Tibial nerve (tissue), 4 donors: ENCODE measurements at regions not wholly inside any gene's neighbourhood (a gene's known extent, or its start where the extent isn't known, plus 50 kb on each side); places are given as distances from the start of the nearest gene placed in this dataset.

Experiments
- DNase-seq, 2 donors: peaks; one replicate each; pipeline ENCODE4 v3.0.0-alpha.2; 2019; ENCODE audit warnings: low spot score in 2 of 2
- H3K27ac ChIP-seq, 4 donors: fragments of 200-600 bp; sonication (generic) in 3 of 4; one replicate each; pipeline ENCODE4 v1.5.1; 2017 to 2019; ENCODE audit warnings: mild to moderate bottlenecking in 1 of 4
- H3K27me3 ChIP-seq, 2 donors: fragments of 200-600 bp; sonication (generic) in 1 of 2; one replicate each; pipeline versions ENCODE4 v1.5.1 to v1.6.0; 2017 to 2019
- H3K36me3 ChIP-seq, 3 donors: fragments of 200-600 bp; sonication (generic); one replicate each; pipeline ENCODE4 v1.5.1; 2018 to 2019
- H3K4me1 ChIP-seq, 4 donors: fragments of 200-600 bp; sonication (generic) in 3 of 4; one replicate each; pipeline ENCODE4 v1.5.1; 2017 to 2019
- H3K4me3 ChIP-seq, 4 donors: fragments of 200-600 bp; sonication (generic) in 3 of 4; one replicate each; pipeline ENCODE4 v1.5.1; 2017 to 2019; ENCODE audit warnings: mild to moderate bottlenecking in 1 of 4, moderate library complexity in 1 of 4
- H3K9me3 ChIP-seq, 4 donors: fragments of 200-600 bp; sonication (generic) in 3 of 4; one replicate each; pipeline ENCODE4 v1.5.1; 2017 to 2019
- CTCF ChIP-seq, 5 experiments: fragments of 200-600 bp in 3 of 5; fragments of 450-650 bp in 2 of 5; sonication (generic) in 3 of 5; IDR thresholded peaks; one replicate each; pipeline ENCODE4 v1.5.1; 2016 to 2019; ENCODE audit warnings: antibody characterized with exemption in 5 of 5, mild to moderate bottlenecking in 3 of 5, moderate library complexity in 2 of 5
- EP300 ChIP-seq, 2 donors: sonication (generic); formaldehyde crosslinking; IDR thresholded peaks; one replicate each; pipeline ENCODE4 v1.6.1; 2017; ENCODE audit warnings: antibody characterized with exemption in 2 of 2, mild to moderate bottlenecking in 1 of 2
- POLR2A ChIP-seq, 2 donors: fragments of 450-650 bp; IDR thresholded peaks; one replicate each; pipeline ENCODE4 v1.6.1; 2017; ENCODE audit warnings: antibody characterized with exemption in 2 of 2, mild to moderate bottlenecking in 2 of 2, moderate library complexity in 2 of 2
- WGBS, 2 donors: methylation state at CpG; one replicate each; pipeline ENCODE4 v1.1.5; 2018; 5-methylcytosine and 5-hydroxymethylcytosine counted together

- H3K36me3 ChIP-seq = no peaks in the 10 kb centered on the region
- no peak for DNase-seq
- no peaks in the 10 kb centered on the region for H3K4me1 ChIP-seq
- H3K9me3 ChIP-seq = no peaks in the 10 kb centered on the region
- TF ChIP-seq CTCF (IDR thresholded peaks at IDR 0.05) (no peak), EP300 (IDR thresholded peaks at IDR 0.05) (no peak), POLR2A (IDR thresholded peaks at IDR 0.05) (no peak)
- H3K27me3 ChIP-seq = no peaks in the 10 kb centered on the region
- WGBS, 2 donors = 75 to 79% methylated on average over 3 of the region's 3 CpGs
- H3K27ac ChIP-seq = no peak overlapping the region
- H3K4me3 ChIP-seq = no peak overlapping the region
These were observed 260.6 kb downstream of the ARRDC4 start for GRCh38 chr15:98221144-98221543.

- TF ChIP-seq POLR2A (IDR thresholded peaks at IDR 0.05) (no peak), CTCF (IDR thresholded peaks at IDR 0.05) (no peak), EP300 (IDR thresholded peaks at IDR 0.05) (no peak)
- Histone ChIP-seq H3K4me3 (no peak overlapping the region), H3K27me3 (no peaks in the 10 kb centered on the region), H3K27ac (no peak overlapping the region), H3K36me3 (no peaks in the 10 kb centered on the region), H3K9me3 (no peaks in the 10 kb centered on the region), H3K4me1 (no peaks in the 10 kb centered on the region)
- 77 to 90% methylated on average over 4 of the region's 4 CpGs for WGBS, 2 donors
- DNase-seq = no peak
These were observed 261.1 kb downstream of the ARRDC4 start for GRCh38 chr15:98221577-98221976.

- Histone ChIP-seq H3K27ac (no peak overlapping the region), H3K36me3 (no peaks in the 10 kb centered on the region), H3K27me3 (no peaks in the 10 kb centered on the region), H3K9me3 (no peaks in the 10 kb centered on the region), H3K4me3 (no peak overlapping the region), H3K4me1 (no peaks in the 10 kb centered on the region)
- 89 to 90% methylated on average over 3 of the region's 3 CpGs for WGBS, 2 donors
- TF ChIP-seq POLR2A (IDR thresholded peaks at IDR 0.05) (no peak), CTCF (IDR thresholded peaks at IDR 0.05) (no peak), EP300 (IDR thresholded peaks at IDR 0.05) (no peak)
- no peak for DNase-seq
These were observed 265.6 kb downstream of the ARRDC4 start for GRCh38 chr15:98226149-98226548.

GRCh38 chr15:98226578-98226977 is 266.1 kb downstream of the ARRDC4 start:
- no peak overlapping the region for H3K27ac ChIP-seq
- no peak for DNase-seq
- 55 to 63% methylated on average over 2 of the region's 2 CpGs for WGBS, 2 donors
- H3K27me3 ChIP-seq = no peaks in the 10 kb centered on the region
- no peak overlapping the region for H3K4me3 ChIP-seq
- H3K36me3 ChIP-seq = no peaks in the 10 kb centered on the region
- no peak for TF ChIP-seq CTCF (IDR thresholded peaks at IDR 0.05)
- TF ChIP-seq POLR2A (IDR thresholded peaks at IDR 0.05) = no peak
- no peak for TF ChIP-seq EP300 (IDR thresholded peaks at IDR 0.05)
- no peaks in the 10 kb centered on the region for H3K4me1 ChIP-seq
- no peaks in the 10 kb centered on the region for H3K9me3 ChIP-seq

GRCh38 chr15:98228846-98229245 is 268.3 kb downstream of the ARRDC4 start:
- no peaks in the 10 kb centered on the region for H3K4me1 ChIP-seq
- H3K27me3 ChIP-seq = no peaks in the 10 kb centered on the region
- H3K4me3 ChIP-seq = no peak overlapping the region
- no peaks in the 10 kb centered on the region for H3K9me3 ChIP-seq
- H3K36me3 ChIP-seq = no peaks in the 10 kb centered on the region
- 56 to 65% methylated on average over 4 of the region's 4 CpGs for WGBS, 2 donors
- TF ChIP-seq POLR2A (IDR thresholded peaks at IDR 0.05) (no peak), EP300 (IDR thresholded peaks at IDR 0.05) (no peak), CTCF (IDR thresholded peaks at IDR 0.05) (no peak)
- H3K27ac ChIP-seq = no peak overlapping the region
- DNase-seq = no peak
